Epithelial cell of proximal tubule (primary cell): ENCODE measurements at regions not wholly inside any gene's neighbourhood (a gene's known extent, or its start where the extent isn't known, plus 50 kb on each side); places are given as distances from the start of the nearest gene placed in this dataset.

ENCODE experiments used
- DNase-seq: peaks from one replicate; pipeline ENCODE4 v3.0.0-alpha.2; 2011; ENCODE audit warnings: low read depth
- H3K4me3 ChIP-seq: 2 replicates; pipeline ENCODE4 v1.5.1; 2011; ENCODE audit warnings: low read depth, mild to moderate bottlenecking, low read length
- TF ChIP-seq, protein P1 (sequence below): conservative IDR thresholded peaks from 2 replicates; pipeline ENCODE4 v1.5.1; 2012; ENCODE audit warnings: low read depth, mild to moderate bottlenecking, low read length

DNA sequence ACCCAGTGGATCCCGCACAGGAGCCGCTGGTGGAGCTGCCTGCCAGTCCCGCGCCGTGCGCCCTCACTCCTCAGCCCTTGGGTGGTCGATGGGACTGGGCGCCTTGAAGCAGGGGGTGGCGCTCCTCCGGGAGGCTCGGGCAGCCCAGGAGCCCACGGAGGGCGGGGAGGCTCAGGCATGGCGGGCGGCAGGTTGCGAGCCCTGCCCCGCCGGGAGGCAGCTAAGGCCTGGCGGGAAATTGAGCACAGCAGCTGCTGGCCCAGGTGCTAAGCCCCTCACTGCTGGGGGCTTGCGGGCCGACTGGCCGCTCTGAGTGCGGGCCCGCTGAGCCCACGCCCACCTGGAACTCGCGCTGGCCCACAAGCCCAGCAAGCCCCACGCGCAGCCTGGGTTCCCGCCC is 127.1 kb upstream of the TMEM164 start:
- DNase-seq: no peak
- H3K4me3 ChIP-seq: no peak overlapping the region
- TF ChIP-seq, protein P1, sequence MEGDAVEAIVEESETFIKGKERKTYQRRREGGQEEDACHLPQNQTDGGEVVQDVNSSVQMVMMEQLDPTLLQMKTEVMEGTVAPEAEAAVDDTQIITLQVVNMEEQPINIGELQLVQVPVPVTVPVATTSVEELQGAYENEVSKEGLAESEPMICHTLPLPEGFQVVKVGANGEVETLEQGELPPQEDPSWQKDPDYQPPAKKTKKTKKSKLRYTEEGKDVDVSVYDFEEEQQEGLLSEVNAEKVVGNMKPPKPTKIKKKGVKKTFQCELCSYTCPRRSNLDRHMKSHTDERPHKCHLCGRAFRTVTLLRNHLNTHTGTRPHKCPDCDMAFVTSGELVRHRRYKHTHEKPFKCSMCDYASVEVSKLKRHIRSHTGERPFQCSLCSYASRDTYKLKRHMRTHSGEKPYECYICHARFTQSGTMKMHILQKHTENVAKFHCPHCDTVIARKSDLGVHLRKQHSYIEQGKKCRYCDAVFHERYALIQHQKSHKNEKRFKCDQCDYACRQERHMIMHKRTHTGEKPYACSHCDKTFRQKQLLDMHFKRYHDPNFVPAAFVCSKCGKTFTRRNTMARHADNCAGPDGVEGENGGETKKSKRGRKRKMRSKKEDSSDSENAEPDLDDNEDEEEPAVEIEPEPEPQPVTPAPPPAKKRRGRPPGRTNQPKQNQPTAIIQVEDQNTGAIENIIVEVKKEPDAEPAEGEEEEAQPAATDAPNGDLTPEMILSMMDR: no peak

DNA sequence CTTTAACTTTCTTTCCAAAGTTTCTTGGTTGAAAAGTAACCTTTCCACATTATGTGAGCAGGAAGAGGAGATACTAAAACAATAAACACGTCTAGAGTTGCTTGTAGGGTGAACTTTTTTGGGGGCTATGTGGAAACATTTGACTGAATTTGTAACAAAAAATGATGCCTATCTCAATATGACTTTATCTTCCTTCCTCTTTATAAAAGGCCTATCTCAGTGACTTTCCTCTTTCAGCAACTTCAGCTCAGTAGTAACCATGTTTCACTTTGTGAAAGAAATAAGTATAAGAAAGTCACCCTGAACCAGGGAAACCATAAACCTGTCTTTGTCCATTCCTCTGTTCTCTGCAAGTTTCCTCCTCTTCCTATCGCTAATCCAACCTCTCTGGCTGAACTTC is 124.7 kb upstream of the TMEM164 start:
- TF ChIP-seq, protein P1: no peak
- no peak for DNase-seq

DNA sequence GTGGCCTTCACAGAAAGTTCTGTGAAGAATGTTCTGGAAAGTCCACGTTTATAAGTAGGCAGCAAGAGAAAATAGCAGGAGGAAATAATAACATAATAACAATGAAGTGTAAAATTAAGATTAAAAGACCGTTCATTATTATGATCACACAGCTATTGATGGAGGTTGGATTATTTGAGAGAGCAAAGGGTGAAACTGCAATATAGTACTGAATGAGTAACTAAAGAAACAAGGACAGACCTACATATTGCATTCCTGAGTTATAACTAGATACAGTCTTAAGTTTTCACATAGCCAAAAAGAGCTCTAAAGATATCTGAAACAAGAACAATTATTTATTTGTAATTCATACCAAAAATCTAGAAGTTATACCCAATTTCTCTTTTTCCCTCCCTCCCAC is 122.9 kb upstream of the TMEM164 start:
- DNase-seq: no peak
- H3K4me3 ChIP-seq: no peak overlapping the region
- TF ChIP-seq, protein P1: no peak

More for the DNA sequence above, 124.7 kb upstream of the TMEM164 start:
- no peak overlapping the region for H3K4me3 ChIP-seq

DNA sequence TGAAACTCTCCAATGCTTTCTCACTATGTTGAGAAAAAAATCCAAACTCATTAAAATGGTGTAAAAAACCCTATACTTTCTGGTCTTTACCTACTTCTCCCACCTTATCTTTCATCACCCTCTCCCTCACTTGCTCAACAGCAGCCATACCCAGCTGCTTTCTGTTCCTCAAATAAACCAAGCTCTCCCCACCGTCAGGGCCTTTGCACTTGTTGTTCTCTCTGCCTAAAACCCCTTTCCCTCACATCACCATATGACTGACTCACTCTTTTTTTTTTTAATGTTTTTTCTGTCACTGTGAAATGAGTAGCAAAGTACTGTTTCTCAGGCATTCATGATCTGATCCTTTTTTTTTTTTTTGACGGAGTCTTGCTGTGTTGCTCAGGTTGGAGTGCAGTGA is 122.3 kb upstream of the TMEM164 start:
- H3K4me3 ChIP-seq: no peak overlapping the region
- DNase-seq: no peak

DNA sequence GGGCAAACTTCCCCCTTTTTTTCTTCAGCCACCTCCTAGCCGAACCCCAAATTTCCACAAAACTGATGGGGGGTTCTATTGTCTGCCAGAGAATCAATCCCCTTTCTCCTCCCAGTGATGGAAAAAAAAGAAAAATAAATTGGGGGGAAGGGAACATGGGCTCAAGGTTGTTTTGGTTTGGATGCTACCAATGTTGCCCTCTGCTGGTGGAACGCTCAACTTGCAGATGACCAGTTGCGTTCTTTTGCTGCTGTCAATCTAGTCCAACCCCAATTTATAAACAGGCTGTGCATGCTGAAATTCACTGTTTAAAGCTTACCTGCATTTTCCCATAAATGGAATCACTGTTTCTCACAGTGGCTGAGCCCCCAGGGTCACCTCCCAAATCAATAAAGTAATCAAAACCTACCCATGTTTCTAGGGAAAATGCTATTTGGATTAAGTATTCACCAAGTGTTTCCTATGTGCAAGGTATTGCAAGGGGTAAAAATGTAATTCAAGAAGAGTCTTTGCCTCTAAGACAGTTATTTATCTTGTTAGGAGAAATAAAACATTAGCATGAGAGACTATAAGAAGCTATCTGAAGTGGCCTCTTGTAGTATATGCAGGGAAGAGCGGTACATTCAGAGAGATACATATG is 116.7 kb upstream of the TMEM164 start:
- no peak overlapping the region for H3K4me3 ChIP-seq
- no peak for DNase-seq
- TF ChIP-seq, protein P1: peak; percentile 78

More for the DNA sequence above, 122.3 kb upstream of the TMEM164 start:
- TF ChIP-seq, protein P1: no peak

DNA sequence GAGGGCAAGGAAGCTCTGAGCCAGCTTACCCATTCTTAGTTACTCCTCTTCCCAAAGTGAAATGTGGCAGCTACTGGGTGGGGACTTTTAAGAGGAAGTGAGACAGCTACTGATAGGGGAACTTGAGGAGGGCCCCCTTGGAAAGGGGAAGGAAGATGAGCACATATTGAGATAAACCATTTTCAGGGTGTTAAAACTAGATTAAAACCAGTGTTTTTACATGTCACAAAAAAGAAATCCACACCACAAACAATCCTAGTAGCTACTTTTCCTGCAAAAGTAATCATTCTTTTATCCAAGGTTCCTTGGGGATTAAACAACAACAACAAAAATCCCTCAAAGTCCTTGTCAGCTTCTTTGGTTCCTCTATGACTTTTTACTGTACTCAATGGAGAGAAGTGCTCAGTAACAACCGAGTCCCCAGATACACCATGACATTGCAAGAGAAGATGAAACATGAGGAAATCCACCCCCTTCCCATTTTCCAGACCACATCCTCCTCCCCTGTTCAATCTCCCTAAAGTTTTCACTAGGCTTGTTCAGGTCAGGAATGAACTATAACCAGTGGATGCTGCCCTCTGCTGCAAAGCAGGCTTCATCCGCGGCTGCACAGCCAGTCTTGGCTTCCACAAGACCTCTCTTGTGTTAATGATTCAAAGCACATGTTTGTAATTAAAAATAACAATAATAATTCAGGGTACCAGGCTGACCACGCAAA is 113.5 kb upstream of the TMEM164 start:
- DNase-seq: no peak
- TF ChIP-seq, protein P1: peak; percentile 44
- H3K4me3 ChIP-seq: no peak overlapping the region
